Osteoblast (primary cell): ENCODE measurements at regions not wholly inside any gene's neighbourhood (a gene's known extent, or its start where the extent isn't known, plus 50 kb on each side); places are given as distances from the start of the nearest gene placed in this dataset.

Experiments
- DNase-seq: peaks from one replicate; pipeline ENCODE4 v3.0.0; 2011; ENCODE audit warnings: low spot score, mixed read lengths; ENCODE audit not compliant: insufficient read length; ENCODE audit errors: missing footprints
- H2AFZ ChIP-seq: 2 replicates; pipeline ENCODE4 v1.6.0; 2011; ENCODE audit warnings: mild to moderate bottlenecking, low read length
- H3K27ac ChIP-seq: 2 replicates; pipeline ENCODE4 v1.5.1; 2011; ENCODE audit warnings: mild to moderate bottlenecking, low read depth, low read length, moderate library complexity
- H3K27me3 ChIP-seq: 2 replicates; pipeline ENCODE4 v1.6.0; 2012; ENCODE audit warnings: mild to moderate bottlenecking, control low read depth, inconsistent platforms, low read length, moderate library complexity; ENCODE audit not compliant: insufficient read depth
- H3K36me3 ChIP-seq: 2 replicates; pipeline ENCODE4 v1.5.1; 2011; ENCODE audit warnings: mild to moderate bottlenecking, low read length, control low read depth, moderate library complexity; ENCODE audit not compliant: insufficient read depth
- H3K4me1 ChIP-seq: 2 replicates; pipeline ENCODE4 v1.5.1; 2011; ENCODE audit warnings: mild to moderate bottlenecking, low read length, control low read depth, moderate library complexity; ENCODE audit not compliant: insufficient read depth
- H3K4me2 ChIP-seq: 2 replicates; pipeline ENCODE4 v1.6.0; 2011; ENCODE audit warnings: mild to moderate bottlenecking, low read length; ENCODE audit not compliant: insufficient read depth
- H3K4me3 ChIP-seq: fragments of 200-600 bp; sonication (generic); 3 replicates; pipeline ENCODE4 v1.5.1; 2012; ENCODE audit warnings: mild to moderate bottlenecking, low read length, inconsistent platforms; ENCODE audit not compliant: insufficient read depth
- H3K79me2 ChIP-seq: 2 replicates; pipeline ENCODE4 v1.6.0; 2012; ENCODE audit warnings: mild to moderate bottlenecking, low read length, control low read depth, inconsistent platforms; ENCODE audit not compliant: insufficient read depth
- H3K9me3 ChIP-seq: 2 replicates; pipeline ENCODE4 v1.5.1; 2011; ENCODE audit warnings: low read depth, low read length, control low read depth
- H4K20me1 ChIP-seq: 2 replicates; pipeline ENCODE4 v1.6.0; 2012; ENCODE audit warnings: mild to moderate bottlenecking, low read length, control low read depth; ENCODE audit not compliant: insufficient read depth
- CTCF ChIP-seq: IDR thresholded peaks from 2 replicates; pipeline ENCODE4 v1.5.1; 2011; ENCODE audit warnings: mild to moderate bottlenecking, low read depth, low read length, moderate library complexity; ENCODE audit errors: extremely low read depth

DNA sequence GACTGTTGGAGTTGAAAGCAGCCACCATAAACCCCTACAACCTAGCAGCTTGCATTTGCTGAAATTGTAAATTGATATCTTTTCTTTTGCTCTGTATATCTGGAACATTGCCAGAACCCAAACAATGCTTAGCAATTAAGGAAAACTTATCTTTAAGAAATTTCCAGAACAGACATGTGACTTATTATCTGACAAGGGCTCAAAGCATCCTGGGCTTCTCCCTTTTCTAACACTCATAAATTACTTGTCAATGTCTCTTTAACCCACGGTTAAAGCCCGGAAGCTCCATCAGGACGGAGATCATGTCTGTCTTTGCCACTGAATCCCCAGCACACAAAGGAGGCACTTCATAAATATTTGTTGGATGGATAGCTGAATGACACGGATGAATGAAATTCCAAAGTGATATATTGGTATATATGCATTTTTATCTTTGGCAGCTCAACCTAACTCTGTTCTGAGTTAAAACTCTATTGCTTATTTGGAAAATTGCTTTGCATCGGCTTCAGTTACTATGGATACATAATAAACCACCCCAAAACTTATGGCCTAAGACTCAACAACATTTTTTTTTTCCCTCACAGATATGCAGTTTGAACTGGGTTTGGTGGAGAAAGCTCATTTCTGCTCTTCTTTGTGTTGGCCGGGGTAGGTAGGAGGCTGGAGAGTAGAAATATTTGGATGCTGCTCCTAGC, 103.1 kb upstream of the CLINT1 start:
- H3K4me1 ChIP-seq: no peaks in the 10 kb centered on the region
- no peak overlapping the region for H3K27ac ChIP-seq
- H3K36me3 ChIP-seq: no peaks in the 10 kb centered on the region
- no peaks in the 10 kb centered on the region for H4K20me1 ChIP-seq
- no peak for TF ChIP-seq CTCF
- H3K4me2 ChIP-seq: no peak overlapping the region
- peak; percentile 34 for DNase-seq
- H3K9me3 ChIP-seq: no peaks in the 10 kb centered on the region
- no peaks in the 10 kb centered on the region for H3K27me3 ChIP-seq
- H3K4me3 ChIP-seq: no peak overlapping the region
- no peaks in the 10 kb centered on the region for H3K79me2 ChIP-seq
- no peak overlapping the region for H2AFZ ChIP-seq

- Histone ChIP-seq H3K27me3 (peaks cover 4% of the 10 kb centered on the region), H3K9me3 (no peaks in the 10 kb centered on the region), H3K36me3 (no peaks in the 10 kb centered on the region), H3K4me3 (no peak overlapping the region), H3K79me2 (no peaks in the 10 kb centered on the region), H4K20me1 (no peaks in the 10 kb centered on the region), H2AFZ (no peak overlapping the region), H3K27ac (no peak overlapping the region), H3K4me1 (no peaks in the 10 kb centered on the region), H3K4me2 (no peak overlapping the region)
- TF ChIP-seq CTCF: no peak
- DNase-seq: no peak
Measured at GRCh38 chr5:157961176-157961575, 102.2 kb upstream of the CLINT1 start.

DNA sequence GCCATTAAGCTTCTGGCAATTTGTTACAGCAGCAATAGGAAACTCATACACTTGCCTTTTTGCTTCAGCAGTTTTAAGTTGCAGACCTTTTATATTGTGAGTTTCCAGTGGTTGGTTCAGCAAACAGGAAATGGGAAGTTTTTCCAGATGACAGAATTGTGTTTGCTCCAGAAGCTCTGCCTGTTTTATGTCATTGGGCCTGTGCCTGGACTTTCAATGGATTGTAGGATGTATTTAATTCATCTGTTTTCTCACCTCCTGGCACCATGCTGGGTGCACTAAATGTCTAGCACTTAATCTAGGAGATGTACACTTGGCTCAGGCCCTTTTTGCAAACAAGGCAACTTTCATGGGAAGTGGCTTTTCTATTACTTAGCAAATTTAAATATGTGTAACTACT, 100.4 kb upstream of the CLINT1 start:
- H2AFZ ChIP-seq: no peak overlapping the region
- TF ChIP-seq CTCF: no peak

GRCh38 chr5:157956271-157956885, 97.4 kb upstream of the CLINT1 start:
- DNase-seq: no peak
- H3K27me3 ChIP-seq: peaks cover 4% of the 10 kb centered on the region
- no peaks in the 10 kb centered on the region for H3K79me2 ChIP-seq
- H2AFZ ChIP-seq: no peak overlapping the region
- no peaks in the 10 kb centered on the region for H3K9me3 ChIP-seq
- no peaks in the 10 kb centered on the region for H4K20me1 ChIP-seq
- no peaks in the 10 kb centered on the region for H3K36me3 ChIP-seq
- no peaks in the 10 kb centered on the region for H3K4me1 ChIP-seq
- no peak overlapping the region for H3K27ac ChIP-seq
- no peak overlapping the region for H3K4me3 ChIP-seq
- no peak for TF ChIP-seq CTCF
- no peak overlapping the region for H3K4me2 ChIP-seq

More for the DNA sequence above, 100.4 kb upstream of the CLINT1 start:
- Histone ChIP-seq H3K27ac (no peak overlapping the region), H3K4me1 (no peaks in the 10 kb centered on the region), H3K27me3 (peaks cover 4% of the 10 kb centered on the region), H3K4me2 (no peak overlapping the region), H3K4me3 (no peak overlapping the region), H3K9me3 (no peaks in the 10 kb centered on the region), H3K36me3 (no peaks in the 10 kb centered on the region), H4K20me1 (no peaks in the 10 kb centered on the region), H3K79me2 (no peaks in the 10 kb centered on the region)
- DNase-seq: no peak
